WI38 (cell line): ENCODE measurements at regions not wholly inside any gene's neighbourhood (a gene's known extent, or its start where the extent isn't known, plus 50 kb on each side); places are given as distances from the start of the nearest gene placed in this dataset.
"Not testable (repeated sequence)": the region's sequence is repeated elsewhere in the genome, so short reads cannot be mapped to it uniquely, and the experiment has no call there.

Source experiments
- H3K4me3 ChIP-seq: 2 replicates; pipeline ENCODE4 v1.5.1; 2011; ENCODE audit warnings: low read depth, mild to moderate bottlenecking, control low read depth, low read length
- TF ChIP-seq, protein P1 (sequence below): IDR thresholded peaks from 2 replicates; pipeline ENCODE4 v1.5.1; 2012; ENCODE audit warnings: low read depth, mild to moderate bottlenecking, control low read depth, low read length

DNA sequence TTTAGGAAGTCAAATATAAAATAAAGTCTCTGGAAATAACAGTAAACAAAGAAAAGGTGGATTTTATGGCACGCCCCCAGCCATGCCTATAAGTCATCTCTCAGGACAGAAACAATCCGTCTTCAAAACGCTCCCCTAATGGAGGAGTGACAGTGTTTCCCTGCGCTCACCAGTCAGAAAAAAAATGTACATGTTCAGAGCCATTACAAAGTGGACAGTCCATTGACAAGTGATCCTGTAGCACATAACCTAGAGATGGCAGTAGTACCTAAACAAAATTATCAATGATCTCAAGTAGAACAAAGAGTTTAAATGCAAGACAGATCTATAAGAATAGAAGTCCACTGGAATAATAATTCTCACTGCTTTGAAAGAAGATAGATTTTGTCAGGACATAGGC, 891.7 kb upstream of the MIR17HG start:
- TF ChIP-seq, protein P1, sequence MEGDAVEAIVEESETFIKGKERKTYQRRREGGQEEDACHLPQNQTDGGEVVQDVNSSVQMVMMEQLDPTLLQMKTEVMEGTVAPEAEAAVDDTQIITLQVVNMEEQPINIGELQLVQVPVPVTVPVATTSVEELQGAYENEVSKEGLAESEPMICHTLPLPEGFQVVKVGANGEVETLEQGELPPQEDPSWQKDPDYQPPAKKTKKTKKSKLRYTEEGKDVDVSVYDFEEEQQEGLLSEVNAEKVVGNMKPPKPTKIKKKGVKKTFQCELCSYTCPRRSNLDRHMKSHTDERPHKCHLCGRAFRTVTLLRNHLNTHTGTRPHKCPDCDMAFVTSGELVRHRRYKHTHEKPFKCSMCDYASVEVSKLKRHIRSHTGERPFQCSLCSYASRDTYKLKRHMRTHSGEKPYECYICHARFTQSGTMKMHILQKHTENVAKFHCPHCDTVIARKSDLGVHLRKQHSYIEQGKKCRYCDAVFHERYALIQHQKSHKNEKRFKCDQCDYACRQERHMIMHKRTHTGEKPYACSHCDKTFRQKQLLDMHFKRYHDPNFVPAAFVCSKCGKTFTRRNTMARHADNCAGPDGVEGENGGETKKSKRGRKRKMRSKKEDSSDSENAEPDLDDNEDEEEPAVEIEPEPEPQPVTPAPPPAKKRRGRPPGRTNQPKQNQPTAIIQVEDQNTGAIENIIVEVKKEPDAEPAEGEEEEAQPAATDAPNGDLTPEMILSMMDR, result no peak
- no peak overlapping the region for H3K4me3 ChIP-seq

DNA sequence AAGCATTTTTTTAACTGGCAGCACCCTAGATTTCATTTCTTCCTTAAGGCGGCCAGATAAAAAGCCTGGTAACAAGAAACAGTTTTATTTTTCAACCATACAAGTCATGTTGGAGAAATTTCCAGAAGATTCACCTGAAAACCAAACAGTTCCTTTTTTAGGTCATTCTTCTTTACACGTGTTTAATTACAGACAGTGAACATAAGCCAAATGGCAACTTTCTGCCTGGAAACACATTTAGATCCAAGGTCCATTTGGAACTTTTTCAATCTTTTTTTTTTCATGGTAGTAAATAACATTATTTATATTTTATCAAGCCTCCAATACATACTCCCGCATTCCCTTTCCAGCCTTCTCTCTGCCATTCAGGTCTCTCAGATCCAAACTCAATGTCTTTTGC, 886.1 kb upstream of the MIR17HG start:
- TF ChIP-seq, protein P1, result no peak
- no peak overlapping the region for H3K4me3 ChIP-seq

DNA sequence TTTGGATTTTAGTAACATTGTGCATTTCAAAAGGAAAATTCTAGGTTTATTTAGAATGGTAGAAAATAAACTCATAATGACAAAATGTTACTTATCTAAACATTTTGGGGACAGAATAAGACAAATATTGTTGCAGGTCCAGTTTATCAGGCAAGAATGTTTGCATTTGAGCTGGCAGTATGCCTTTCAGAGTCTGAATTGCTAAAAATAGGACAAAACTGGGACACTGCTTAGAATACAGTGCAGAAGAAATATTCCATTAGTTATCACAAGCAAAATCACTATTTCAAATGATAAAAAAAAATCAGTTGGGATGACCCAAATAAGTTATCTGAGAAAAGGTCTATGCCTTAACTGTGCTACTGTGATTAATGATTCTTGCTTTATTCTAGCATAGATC, 870.3 kb upstream of the MIR17HG start:
- H3K4me3 ChIP-seq, result no peak overlapping the region
- TF ChIP-seq, protein P1, result no peak

DNA sequence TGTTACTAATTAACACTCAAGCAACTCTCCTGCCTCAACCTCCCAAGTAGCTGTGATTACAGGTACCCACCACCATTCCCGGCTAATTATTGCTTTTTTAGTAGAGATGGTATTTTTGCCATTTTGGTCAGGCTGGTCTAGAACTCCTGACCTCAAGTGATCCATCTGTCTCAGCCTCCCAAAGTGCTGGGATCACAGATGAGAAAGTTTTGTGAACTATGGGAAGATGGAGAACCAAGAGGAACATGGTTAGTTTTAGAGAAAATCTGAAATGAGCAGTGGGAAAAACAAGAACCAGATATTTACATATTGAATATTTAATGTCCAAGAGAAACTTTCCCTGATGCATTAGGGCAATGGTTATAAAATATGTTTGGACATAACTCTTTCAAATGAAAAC, 863.6 kb upstream of the MIR17HG start:
- TF ChIP-seq, protein P1, result no peak
- no peak overlapping the region for H3K4me3 ChIP-seq

- TF ChIP-seq, protein P1, result no peak
- no peak overlapping the region for H3K4me3 ChIP-seq
Measured at GRCh38 chr13:90485436-90485835, 862.1 kb upstream of the MIR17HG start.

DNA sequence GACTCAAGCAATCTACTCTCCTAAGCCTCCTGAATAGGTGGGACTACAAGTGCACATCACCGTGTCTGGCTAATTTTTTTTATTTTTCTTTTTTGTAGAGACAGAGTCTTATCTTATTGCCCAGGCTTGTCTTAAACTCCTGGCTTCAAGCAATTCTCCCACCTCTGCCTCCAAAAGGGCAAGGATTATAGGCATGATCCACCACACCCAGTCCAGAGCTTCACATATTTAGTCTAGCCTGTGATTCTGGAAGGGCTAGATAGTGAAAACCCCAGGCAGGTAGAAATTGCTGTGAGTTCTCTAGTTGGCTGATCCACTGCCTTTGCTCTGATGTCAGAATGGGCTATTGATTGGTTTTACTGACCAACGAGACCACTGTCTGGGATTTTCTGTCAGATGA, 854.6 kb upstream of the MIR17HG start:
- H3K4me3 ChIP-seq, result no peak overlapping the region
- TF ChIP-seq, protein P1, result no peak

- H3K4me3 ChIP-seq, result no peak overlapping the region
- TF ChIP-seq, protein P1, result no peak
Measured at GRCh38 chr13:90493667-90494066, 853.8 kb upstream of the MIR17HG start.

DNA sequence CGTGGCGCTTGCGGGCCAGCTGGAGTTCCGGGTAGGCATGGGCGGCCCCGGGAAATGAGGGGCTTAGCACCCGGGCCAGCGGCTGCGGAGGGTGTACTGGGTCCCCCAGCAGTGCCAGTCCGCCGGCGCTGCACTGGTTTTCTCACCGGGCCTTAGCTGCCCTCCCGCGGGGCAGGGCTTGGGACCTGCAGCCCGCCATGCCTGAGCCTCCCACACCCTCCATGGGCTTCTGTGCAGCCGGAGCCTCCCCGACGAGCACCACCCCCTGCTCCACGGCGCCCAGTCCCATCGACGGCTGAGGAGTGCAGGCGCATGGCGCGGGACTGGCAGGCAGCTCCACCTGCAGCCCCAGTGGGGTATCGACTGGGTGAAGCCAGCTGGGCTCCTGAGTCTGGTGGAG, 852.6 kb upstream of the MIR17HG start:
- H3K4me3 ChIP-seq, result not testable (repeated sequence)
